GM19239 (cell line): ENCODE measurements at regions not wholly inside any gene's neighbourhood (a gene's known extent, or its start where the extent isn't known, plus 50 kb on each side); places are given as distances from the start of the nearest gene placed in this dataset.
A peak's percentile ranks its signal among the peaks of the same experiment; 100 is the strongest.

Source experiments
- DNase-seq: peaks from one replicate; pipeline ENCODE4 v3.0.0; 2011; ENCODE audit warnings: low spot score; ENCODE audit not compliant: insufficient read length
- FAIRE-seq: peaks from 2 replicates; lab custom pipeline; 2011; peaks lifted over from hg19 to GRCh38; lab: Jason Lieb, UNC

- FAIRE-seq = no peak
These were observed 110.3 kb upstream of the CEP85L start for GRCh38 chr6:118761645-118762044.

DNA sequence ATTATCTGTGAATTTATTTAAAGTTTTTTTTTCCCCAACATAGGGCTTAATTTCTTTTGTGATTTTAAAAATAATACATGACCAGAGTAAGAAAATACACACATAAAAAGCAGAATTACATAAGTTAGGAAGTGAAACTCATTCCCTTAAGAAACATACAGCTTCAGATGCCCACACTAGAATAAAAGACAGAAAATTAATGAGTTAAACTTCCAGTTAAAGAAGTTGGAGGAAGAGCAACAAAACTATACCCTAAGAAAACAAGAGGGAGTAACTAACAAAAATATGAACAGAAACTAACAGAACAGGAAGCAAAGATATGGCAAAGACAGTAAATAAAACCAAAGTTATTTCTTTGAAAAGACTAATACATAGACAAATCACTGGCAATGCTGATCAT is 107.6 kb upstream of the CEP85L start:
- FAIRE-seq = no peak
- no peak for DNase-seq

More at GRCh38 chr6:118761645-118762044, 110.3 kb upstream of the CEP85L start:
- DNase-seq = no peak

- no peak for DNase-seq
- FAIRE-seq = no peak
These were observed 104.7 kb upstream of the CEP85L start for GRCh38 chr6:118755941-118756646.

- no peak for FAIRE-seq
- DNase-seq = no peak
These were observed 101.4 kb upstream of the CEP85L start for GRCh38 chr6:118752803-118753202.

DNA sequence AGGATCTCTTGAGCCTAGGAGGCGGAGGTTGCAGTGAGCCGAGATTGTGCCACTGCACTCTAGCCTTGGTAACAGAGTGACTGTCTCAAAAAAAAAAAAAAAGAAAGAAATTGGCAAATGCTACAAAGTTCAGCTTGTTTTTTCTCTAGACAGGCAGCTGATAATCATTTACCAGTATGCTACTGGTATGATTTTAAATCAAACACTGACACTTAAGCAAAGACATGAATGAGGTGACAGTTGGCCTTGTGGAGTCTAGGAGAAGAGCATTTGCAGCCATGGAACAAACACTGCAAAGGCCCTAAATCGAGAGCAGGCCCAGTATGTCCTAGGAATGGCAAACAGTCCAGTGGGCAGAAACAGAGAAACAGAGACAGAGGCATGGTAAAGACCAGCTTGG is 99.7 kb upstream of the CEP85L start:
- DNase-seq (no peak), FAIRE-seq (no peak)

DNA sequence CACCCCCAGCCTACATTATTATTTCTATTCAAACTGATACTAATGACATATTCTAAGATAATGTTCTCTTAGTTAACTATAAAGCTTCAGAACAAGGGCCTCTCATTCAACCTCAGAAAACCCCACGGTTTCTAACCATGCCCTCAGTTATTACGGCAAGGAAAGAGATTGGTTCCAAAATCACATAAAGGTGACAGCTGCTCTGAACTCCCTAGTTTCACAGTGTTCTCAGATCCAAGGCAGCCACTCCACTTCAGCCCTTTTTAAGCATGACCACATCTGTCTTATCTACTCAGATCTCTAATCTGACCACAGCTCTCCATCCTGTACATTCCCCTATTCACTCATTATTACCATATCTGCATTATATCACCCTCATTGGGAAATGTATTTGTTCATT is 98.8 kb upstream of the CEP85L start:
- DNase-seq = no peak
- FAIRE-seq = no peak

GRCh38 chr6:118748311-118749062 is 97.1 kb upstream of the CEP85L start:
- no peak for FAIRE-seq
- no peak for DNase-seq

- FAIRE-seq (no peak), DNase-seq (no peak)
These were observed 95.4 kb upstream of the CEP85L start for GRCh38 chr6:118746825-118747174.

GRCh38 chr6:118746145-118746824 is 94.9 kb upstream of the CEP85L start:
- DNase-seq (no peak), FAIRE-seq (no peak)

DNA sequence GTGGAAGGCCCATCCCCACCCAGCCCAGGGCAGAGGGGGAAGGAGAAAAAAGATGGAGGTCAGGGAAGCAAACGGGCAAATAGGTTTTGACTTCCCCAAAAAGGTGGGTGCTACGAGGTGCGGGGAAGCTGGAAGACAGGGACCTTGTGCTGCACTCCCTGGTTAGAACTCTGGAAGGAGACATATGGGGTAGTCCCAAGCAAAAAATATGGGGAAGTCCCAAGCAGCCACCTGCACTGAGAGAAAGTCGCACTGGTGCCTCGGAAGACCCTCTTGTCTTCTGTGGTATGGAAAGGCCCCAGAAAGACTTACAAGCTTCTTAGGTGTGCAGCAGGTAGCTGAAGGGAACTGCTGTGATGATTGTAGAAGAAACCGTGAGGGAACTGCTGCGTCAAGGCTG is 93.8 kb upstream of the CEP85L start:
- FAIRE-seq = no peak
- DNase-seq = no peak

DNA sequence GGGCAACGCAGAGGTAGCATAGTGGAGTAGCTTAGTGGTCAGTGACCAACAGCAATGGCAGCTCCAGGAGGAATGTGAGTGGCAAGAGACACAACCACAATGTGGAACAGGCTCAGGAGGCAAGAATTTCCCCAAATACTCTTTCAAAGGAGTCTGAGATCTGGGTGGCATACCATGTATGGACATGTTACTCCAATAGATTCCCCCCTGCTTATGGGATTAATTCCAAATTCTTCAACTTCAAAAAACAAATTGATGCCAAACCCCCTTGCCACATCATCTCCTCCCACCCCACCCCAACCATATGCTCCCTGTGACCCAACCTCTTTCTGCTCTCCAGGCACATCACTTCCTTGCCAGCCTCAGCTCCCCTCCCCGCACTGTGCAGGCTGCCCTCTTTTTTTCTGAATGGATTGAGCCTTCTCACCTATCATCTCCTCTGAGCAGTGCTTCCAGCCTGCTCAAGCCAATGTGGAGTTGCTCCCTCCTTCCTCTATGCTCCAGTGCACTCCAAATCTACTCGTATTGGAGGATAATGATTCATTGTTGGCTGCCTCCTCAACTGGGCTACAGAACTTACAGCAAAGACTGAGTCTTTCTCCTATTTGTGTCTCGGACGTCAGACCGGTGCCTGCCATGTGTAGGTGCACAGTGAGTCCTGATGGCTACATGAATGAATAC is 93.0 kb upstream of the CEP85L start:
- DNase-seq = no peak
- FAIRE-seq = no peak

DNA sequence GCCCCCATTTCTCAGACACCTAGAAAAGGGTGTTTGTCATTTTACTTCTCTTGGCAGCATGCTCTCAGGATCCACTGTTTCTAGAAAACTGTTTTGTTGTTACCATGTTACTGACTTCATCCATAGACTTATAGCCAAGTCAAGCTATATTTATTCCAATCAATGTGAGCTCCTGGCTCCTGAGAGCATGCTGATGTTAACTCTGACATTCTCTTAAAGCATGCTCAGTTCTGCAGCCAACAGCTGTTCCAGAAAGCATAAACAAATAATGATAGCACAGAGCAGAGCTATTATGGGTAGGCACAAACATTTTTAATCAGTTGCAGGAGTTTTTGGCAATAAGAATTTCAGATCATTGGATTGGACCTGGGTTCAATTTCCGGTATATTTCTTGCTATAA is 92.4 kb upstream of the CEP85L start:
- FAIRE-seq = no peak
- no peak for DNase-seq

GRCh38 chr6:118740372-118740771 is 89.0 kb upstream of the CEP85L start:
- FAIRE-seq = no peak
- no peak for DNase-seq

DNA sequence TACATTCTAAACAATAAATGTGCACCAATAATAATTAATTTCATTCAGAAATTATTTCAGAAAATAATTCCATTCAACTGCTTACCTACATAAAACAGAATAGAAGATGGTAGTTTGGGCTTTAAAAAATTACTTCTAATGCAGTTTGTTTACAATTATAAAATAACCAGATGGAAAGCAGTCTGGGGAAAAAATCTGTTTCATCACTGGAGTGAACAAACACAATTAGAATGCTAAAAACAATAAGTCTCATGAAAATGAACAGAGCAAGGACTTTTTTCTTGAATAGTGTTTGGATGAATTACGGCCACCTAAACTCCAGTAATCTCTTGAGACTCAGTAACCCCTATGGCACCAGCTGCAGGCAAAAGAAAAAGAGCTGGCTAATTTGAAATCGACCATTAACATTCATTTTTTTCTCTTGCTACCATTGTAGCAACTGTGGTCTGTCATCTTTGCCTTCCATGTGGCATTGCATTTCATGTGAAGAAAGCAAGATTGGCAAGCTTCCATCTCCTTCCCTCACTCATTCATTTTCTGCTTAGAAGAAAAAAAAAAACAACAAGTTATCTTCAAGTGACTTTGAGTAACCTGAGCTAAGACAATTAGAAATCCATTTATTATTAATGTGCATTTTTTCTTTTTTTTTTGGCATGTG is 88.4 kb upstream of the CEP85L start:
- FAIRE-seq (no peak), DNase-seq (no peak)

DNA sequence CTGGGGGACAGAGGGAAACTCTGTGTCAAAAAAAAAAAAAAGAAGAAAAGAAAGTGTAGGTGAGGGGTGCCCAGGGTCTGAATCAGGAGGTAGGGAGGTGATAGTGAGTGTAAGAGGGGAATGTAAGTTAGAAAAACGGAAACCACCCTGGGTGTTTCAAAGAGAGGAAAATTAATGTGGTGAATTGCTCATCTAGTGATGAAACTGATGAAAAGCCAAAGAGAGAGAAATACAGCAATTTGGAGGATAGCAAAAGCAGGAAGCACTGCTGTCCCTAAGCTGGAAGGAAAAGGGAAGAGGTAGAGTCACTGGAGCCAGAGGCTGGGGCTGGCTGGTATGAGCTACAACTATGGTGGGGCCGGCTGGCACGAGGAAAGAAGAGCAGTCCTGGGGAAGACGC is 85.0 kb upstream of the CEP85L start:
- DNase-seq = no peak
- FAIRE-seq = no peak

GRCh38 chr6:118735320-118735719 is 83.9 kb upstream of the CEP85L start:
- DNase-seq (no peak), FAIRE-seq (peak; percentile 4)

- FAIRE-seq = no peak
- DNase-seq = no peak
These were observed 74.6 kb upstream of the CEP85L start for GRCh38 chr6:118725944-118726343.

GRCh38 chr6:118724211-118724610 is 72.8 kb upstream of the CEP85L start:
- DNase-seq (no peak), FAIRE-seq (peak; percentile 88)

DNA sequence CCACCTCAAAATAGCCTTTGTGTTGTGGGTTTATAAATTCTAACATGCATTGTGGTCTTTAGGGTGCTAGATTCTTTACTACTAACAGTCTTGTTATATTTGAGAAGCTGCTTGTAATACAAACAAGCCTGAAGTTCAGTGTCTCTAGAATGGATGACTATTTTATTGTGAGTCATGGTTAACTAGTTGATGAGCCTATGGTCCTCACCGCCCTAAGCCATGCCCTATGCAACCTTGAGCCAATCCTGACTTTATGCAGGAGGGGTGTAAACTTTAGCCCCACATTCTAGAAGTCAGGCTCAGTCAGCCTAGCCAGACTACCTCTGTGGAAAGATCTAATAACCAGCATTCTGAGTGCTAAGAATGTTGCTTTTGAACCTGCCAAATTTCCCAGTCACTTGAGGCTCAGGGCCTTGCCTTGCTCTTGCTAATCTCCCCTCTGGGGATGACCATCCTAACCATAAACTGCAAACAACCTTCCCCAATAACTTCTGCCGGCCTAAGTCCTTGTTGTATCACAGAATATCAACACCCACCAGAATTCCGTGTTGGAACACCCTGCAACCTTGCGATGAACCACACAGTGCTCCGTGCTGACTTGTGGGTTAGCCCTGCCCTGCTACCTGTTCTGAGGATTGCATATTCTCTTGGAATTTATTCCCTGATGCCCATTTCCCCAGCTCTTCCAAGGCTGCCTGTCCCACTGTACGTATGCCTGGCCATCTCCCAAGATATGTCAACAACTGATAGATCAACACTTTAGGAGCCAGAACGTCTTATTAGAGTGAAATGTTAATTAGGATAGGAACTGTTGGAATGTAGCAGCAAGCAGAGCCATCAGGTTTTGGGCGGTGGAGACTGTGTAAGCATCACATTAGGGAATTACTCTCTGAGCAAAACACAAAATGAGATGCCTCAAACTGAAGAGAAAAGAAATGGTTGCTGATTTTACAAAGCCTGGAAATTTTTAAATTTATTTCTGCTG is 71.7 kb upstream of the CEP85L start:
- FAIRE-seq = no peak
- DNase-seq = no peak
